ENCODE measurements at regions not wholly inside any gene's neighbourhood (a gene's known extent, or its start where the extent isn't known, plus 50 kb on each side); places are given as distances from the start of the nearest gene placed in this dataset.

DNA sequence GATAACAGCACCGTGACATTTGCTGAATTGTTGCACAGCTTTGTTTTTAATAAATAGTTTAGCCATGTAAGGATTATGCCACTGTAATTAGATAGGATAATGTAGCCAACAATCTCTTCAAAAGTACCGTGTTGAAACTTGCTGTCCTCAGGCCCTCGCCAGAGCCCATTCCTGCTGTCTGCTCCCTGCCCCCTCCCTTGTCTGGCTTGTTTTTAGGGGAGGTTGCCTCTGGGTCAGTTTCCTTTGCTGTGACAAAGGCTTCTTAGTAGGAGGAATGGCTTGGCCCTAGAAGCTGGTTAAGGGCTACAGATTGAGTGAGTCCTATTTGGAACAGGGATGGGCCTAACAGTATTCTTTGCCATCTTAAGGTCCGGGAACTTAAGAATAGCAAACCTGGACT lies 107.9 kb downstream of the LMO4 start:
- FAIRE-seq = no peak

DNA sequence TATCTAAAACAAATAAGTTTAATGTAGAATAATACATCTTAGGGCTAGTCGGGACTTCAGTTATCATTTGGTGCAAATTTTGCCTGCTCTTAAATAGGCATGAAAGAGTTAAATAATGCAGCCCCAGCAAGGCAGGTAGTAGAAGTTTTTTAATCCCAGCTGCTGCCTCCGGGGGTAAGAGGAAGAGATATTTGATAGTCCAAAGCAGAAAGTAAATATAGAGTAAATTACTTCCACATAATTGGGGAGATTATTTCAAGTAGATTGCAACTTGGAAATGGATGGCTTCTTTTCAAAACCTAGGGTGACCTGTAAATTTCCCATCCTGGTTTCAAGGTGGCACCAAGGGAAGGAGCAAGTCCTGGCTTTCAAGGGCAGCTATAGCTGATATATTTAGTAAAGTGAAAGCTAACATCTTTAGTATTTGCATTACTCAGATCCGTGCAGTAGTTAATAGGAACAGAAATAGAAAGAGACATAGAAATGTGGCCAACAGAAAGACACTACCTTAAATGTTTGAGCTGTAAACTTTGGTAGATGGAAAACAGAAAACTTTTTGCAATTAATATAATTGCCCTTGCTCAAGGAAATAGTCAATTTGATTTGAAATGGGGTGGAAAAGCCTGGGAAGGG lies 109.1 kb downstream of the LMO4 start:
- no peak for FAIRE-seq
- no peak for DNase-seq (ENCODE audit: insufficient read length, low spot score)

More for the DNA sequence above, 107.9 kb downstream of the LMO4 start:
- DNase-seq (ENCODE audit: insufficient read length, low spot score) = no peak

DNA sequence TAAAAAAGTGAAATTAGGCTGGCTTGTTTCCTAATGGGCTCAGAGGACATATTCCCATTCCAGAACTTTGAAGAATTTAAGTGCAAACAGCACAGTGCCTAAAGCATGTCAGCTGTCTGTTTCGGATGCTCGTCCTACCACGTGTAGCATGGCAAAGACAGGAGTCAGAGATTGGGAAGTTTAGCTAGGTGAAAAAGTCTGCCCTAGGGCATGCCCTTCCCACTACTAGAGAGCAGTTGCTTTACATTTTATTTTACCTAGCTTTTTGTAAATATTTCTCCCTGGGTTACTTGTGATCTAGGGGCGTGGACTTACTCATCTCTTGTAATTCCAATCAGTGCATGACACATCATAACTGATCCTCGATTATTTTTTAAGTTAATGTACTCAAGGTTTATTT lies 111.1 kb downstream of the LMO4 start:
- FAIRE-seq (no peak), DNase-seq (ENCODE audit: insufficient read length, low spot score) (no peak)

DNA sequence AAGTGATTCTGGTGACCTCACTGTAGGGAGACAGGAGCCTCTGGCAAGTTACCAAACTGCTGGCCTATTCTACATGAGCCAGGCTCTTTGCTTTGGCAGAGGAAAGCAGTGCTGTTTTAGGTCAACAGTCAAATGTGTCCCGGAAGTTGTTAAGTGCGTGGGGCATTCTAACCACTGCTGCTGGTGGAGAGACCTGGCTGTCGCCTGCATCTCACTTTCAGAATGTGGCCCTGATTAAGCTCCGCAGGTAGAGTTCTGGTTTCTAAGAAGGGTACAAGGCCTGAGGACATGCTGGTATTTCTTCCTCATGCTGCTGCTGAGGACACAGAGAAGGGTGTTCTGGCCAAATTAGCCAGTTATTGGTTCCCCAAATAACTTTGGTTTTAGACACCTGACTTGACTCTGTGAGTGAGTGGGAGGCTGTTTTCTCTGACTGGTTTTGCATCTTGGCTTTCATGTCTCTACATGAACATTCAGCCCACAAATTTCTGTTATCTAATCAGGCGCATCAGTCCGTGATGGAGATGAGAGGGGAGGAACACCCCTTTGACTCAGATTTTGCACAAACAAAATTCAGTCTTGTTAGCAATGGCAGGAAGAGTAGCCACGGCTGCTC lies 120.8 kb downstream of the LMO4 start:
- peak; percentile 99 for FAIRE-seq
- peak; percentile 9 for DNase-seq (ENCODE audit: insufficient read length, low spot score)

DNA sequence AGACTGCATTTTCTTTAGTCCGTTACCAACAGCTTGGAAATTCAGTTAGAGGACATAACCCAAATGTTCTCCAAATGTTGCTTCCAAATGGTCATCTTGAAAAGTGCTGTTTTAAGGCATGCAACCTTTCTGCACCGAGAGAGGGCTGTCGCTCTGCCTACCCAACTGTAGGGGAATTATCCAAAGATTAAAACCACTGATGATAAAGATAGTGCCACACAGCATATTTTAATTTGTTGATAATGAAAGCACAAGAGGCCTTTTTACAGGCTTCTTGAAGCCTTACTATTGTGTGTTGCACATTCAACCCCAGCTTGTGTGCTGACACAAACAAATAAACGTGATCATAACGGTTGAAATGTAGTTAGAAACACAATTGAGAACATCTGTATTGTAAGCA lies 121.5 kb downstream of the LMO4 start:
- no peak for DNase-seq (ENCODE audit: insufficient read length, low spot score)
- FAIRE-seq = peak; percentile 18

DNA sequence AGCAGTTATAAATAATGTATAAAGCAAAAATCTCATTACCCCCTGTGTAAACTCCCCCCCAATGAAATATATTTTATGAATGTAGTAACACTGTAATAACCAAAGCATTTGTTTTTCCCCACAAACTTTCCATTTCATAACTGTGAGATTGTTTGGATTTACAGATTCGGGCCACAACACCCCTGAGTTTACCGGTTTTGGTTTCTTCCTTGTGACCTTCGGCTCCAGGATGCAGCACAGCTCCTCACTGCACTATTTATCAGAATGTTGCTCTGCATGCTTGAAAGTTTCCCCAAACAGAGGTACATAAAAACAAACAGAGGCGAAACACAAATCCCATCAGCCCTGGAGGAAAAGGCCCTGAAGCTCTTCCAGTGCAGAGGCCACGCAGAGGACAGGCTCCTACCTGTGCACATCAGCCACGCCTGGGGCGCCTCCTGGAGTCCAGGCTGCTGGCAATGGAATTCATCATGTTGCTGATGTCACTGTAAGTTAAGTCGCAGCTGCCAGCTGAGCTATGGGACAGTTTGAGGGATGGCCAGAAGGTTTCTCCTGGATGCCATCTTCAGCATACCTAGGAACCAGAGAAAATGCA lies 122.0 kb downstream of the LMO4 start:
- no peak for DNase-seq (ENCODE audit: insufficient read length, low spot score)
- peak; percentile 62 for FAIRE-seq

DNA sequence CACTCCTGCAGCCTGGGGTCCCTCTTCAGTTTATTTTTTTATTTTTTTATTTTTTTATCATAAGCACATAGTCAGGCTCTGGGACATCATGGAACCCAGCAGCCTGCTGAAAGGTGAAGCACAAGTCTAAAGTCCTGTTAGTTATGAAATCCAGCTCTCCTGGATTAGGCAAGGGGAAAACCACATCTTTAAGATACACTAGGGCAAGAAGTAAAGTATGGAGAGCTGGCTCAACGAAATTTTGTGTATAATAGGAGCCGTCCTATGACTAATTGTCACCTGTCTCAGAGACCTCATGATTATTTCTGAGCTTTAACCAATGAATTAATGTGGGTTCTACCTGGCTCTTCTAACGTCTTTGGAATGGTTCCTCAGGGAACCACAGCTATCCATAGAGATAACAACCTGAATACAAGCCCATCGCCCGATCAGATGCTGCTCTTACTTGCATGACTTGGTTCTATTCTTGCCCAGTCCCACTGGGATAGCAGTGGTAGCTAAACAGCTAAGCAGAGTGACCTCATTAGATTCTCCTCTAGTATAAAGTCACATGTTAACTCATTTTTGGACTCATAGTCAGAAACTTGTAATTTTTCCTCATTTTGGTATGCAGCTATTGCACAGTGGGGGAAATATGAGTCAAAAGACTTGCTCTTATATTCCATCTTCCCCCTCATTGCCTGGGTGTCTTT lies 122.7 kb downstream of the LMO4 start:
- DNase-seq (ENCODE audit: insufficient read length, low spot score) (no peak), FAIRE-seq (peak; percentile 63)

DNA sequence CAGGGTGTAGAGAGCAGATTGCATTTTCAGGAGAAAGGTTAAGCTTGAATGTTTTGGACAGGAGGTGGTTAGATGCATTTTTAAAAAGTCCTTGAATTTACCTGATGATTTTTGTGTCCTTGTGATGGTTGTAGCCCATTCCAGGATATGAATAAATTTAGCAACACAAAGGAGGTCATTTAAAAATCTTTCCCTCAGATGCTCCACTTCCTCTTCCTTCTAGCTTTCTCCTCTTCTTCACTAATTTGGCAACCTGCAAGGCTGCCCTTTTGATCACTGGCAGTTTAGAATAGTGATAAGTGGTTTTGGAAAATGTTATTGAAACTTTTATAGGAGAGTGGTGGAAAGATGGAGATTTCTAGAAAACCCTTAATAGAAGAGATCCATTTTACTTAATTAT lies 124.0 kb downstream of the LMO4 start:
- FAIRE-seq = no peak
- DNase-seq (ENCODE audit: insufficient read length, low spot score) = no peak

DNA sequence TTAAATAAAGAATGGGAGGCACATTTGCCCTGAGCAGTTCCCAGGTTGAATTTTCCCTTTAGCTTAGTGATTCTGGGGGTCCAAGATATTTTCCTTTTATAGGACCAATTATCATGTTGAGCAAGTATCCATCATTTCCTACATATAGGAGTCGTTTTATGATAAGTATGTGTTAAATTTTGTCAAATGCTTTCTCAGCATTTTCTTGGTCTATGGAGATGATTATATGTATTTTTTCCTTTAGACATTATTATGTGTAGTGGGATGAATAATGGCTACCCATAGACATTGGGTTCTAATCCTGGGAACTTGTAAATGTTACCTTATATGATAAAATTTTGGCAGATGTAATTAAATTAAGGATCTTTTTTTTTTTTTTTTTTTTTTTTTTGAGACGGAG lies 128.7 kb downstream of the LMO4 start:
- FAIRE-seq (no peak), DNase-seq (ENCODE audit: insufficient read length, low spot score) (no peak)

DNA sequence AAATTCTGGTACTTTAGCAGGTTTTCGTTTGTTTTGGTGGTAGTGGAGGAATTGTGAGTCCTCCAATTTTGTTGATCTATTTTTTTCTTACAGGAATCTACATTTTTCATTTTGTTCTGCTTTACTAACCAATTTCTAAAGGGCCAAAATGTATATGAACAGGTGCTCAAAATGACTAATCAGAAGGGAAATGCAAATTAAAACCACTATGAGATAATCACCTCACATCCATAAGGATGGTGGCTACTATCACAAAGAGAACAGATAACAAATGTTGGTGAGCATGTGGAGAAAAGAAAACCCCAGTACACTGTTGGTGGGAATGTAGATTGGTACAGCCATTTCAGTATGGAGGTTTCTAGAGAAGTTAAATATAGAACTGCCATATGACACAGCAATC lies 134.2 kb downstream of the LMO4 start:
- DNase-seq (ENCODE audit: insufficient read length, low spot score) (no peak), FAIRE-seq (no peak)

DNA sequence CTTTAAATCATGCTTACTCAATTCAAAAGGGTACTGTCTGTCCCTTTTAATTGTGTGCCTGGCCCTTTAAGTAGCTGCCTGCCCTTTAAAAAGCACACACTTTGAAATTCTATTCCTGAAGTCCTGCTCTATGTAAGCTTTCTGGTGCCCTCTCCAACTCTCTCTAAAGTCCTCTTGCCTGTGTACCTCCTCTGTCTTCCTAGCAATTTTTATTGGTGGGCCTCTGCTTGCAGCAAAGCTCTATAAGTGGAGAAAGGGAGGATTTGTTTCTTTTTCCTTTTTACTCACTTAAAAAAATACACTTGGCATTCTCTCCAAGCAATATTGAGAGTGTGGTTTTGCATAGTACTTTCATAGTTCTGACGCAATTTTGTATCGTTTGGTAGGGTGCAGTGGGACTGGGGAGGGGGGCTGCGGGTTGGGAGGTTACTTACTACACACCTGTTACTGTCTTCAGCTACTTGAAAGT lies 135.4 kb downstream of the LMO4 start:
- FAIRE-seq (no peak), DNase-seq (ENCODE audit: insufficient read length, low spot score) (no peak)

DNA sequence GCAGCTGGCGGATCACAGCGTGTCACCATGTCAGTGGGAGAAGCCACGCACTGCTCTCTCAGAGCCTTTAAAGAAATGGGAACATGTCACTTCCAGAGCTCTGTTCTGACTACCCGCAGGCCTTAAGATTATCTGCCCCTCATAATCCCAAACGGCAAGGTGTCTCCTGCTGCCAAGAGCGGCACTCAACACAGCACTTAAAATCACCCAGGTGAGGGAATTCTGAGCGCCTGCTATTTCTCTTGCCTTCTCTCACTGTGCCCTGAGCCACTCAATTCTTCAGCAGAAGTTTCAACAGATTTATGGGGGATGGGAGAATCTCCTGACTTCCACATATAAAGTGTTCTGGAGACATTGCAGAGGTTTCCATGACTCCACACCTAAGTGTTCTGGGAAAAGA lies 137.9 kb downstream of the LMO4 start:
- FAIRE-seq (no peak), DNase-seq (ENCODE audit: insufficient read length, low spot score) (no peak)

DNA sequence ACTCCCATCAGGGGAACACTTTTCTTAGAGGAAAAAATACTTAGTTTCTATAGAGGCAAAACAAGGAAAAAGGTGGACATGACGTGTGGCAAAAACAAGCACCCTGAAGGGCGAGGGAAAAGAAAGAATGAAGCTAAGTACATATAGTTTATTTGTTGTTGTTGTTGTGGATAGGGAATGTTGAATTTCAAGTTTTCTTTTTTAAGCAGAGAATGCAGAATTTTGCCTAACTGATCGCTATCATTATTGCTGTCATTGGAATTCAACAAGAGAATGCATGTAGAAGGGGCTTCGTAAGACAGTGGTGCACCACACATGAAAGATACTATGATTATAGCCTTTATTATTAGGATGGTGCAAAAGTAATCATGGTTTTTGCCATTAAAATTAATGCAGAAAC lies 144.0 kb downstream of the LMO4 start:
- no peak for FAIRE-seq
- DNase-seq (ENCODE audit: insufficient read length, low spot score) = no peak

DNA sequence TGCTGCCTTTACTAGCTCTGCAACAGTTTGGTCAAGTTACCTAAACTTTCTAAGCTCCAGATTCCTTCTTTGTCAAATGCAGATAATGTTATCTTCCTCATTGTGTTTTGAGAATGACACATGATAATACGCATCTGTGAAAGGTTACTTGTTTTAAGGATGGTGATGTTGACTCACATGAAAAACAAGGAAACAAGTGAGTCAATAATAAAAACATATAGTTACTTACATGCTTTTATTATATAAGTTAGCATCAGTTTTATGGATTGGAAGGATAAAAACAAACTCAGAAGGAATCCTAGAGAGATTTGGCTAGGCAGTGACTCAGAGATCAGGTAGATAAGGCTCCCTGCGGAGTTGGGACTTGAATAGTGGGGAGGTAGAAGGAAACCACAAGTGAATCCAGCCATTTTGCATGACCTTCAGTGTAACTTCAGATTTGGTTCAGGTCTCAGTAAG lies 144.6 kb downstream of the LMO4 start:
- FAIRE-seq (no peak), DNase-seq (ENCODE audit: insufficient read length, low spot score) (no peak)

DNA sequence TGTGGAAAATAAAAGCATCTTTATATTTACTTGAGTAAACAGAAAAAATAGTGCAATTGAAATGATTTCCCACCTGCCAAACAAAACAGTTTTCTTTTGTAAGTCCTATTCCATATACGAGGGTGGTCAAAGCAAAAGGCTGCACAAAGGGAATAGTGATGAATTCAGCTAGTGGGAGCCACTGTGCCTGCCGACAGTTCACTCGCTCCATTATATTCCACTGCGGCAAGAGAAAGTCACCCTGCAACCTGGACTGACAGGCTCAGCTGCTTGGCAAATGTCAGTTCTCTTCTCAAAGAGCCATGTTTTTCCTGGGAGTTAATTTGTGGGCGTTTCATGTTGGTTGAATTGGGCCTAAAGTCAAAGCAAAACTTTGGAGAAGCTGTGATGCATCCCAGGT lies 145.4 kb downstream of the LMO4 start:
- FAIRE-seq (no peak), DNase-seq (ENCODE audit: insufficient read length, low spot score) (no peak)

DNA sequence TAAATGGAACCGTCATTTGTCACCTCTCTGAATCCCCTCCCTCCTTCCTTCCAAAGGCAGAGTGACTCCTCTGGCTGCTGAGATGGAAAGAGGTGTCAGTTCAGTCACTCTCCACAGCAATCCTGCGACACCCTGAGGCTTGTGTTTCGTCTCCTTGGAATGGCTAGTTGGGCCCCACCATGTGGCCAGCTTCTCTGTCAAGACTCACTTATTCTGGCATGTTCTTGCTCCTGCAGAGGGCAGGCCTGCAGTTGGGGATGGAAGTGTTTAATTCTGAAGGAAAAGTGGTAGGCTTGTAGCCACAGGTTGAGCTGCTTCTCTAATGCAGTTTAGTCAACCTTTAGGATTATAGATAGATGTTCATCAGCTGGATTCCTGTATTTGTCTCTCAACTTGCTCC lies 149.6 kb downstream of the LMO4 start:
- DNase-seq (ENCODE audit: insufficient read length, low spot score) (no peak), FAIRE-seq (no peak)

DNA sequence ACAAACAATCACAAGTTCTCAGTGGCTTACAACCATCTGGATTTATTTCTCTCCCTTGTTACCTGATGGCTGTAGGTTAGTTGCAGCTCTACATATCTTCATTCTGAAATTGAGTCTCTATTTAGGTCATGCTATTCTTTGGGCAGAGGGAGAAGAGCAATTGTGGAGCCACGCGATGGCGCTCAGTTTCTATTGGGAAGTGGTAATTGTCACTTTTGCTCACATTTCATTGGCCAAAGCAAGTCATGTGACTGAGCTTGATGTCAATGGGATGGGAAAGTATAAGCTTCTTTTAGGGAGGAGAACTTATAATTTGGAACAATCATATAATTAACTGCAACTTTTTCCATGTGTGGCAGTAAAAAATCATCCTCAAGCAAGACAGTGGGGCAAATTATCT lies 166.5 kb downstream of the LMO4 start:
- DNase-seq (ENCODE audit: insufficient read length, low spot score) = no peak
- no peak for FAIRE-seq

DNA sequence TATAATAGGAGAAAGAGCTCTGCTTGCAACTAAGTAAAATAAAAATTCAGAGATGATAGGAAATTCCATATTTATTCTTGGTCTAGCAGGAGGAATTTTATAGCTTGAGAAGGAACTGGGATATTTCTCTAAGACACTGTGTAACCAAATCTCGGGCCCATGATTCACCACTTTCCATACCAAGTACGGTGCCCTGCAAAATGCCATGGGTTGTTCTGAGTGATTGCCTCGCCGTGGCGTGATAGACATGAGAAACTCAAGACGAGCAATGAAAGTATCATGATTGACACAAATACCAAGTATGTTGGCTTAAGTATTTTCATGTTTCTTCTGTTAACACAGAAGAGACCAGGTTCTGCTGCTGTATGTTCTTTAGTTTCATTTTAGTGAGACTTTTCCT lies 167.2 kb downstream of the LMO4 start:
- DNase-seq (ENCODE audit: insufficient read length, low spot score) (no peak), FAIRE-seq (no peak)

DNA sequence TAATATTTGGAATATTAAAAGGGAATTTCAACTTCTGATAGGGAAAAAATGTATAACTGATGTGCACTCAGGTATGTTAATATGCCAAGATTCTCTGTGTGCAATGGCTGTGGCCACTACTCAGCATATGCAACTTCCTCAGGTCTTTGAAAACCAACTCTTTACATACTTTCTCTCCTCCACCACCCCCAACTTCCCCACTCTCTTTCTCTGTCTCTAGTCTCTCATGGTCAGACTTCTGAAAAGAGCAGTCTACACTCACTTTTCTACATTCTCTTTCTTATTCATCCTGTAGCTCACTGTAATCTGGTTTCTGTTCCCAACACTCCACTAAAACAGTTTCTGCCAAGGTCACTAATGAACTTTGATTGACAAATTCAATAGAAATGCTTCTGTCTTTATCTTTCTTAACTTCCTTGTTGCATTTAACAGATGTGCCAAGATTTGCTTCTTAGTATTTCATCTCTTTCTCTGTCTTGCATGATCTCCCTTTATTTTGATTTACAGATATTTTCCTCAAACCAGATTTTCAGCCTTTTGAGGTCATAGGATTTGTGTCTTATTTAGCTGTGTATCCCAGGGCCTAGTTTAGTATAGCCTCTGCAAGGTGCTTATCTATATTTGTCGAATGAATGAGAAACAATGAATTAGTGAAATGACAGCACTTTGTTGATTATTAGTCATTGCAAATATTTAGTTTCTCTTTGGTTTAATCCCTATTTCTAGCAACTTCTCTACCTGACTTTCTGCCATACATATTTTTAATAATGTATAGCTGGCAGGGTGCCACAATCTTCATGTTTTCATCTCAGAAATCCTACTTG lies 168.9 kb downstream of the LMO4 start:
- DNase-seq (ENCODE audit: insufficient read length, low spot score) (no peak), FAIRE-seq (no peak)

DNA sequence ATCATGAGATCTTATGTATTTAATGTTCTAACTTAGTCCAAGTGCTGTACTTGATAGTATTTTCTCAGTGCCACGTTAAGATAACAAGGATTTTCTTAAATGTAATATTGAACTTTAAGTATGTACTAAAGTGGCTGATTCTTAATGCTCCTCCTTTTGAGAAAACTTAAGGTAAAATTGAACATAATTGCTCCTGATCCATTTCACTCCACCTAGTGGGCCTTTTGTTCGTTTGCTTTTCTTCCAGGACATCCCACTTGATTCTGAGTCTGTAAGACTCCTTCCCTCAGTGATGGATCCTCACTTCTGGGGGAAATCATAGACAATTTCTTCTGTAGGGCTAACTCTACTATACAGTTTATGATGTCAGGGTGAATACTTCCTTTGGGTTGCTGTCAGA lies 173.1 kb downstream of the LMO4 start:
- no peak for DNase-seq (ENCODE audit: insufficient read length, low spot score)
- no peak for FAIRE-seq

Measured in GM19239 (cell line).